ENCODE measurements at regions not wholly inside any gene's neighbourhood (a gene's known extent, or its start where the extent isn't known, plus 50 kb on each side); places are given as distances from the start of the nearest gene placed in this dataset.
A peak's percentile ranks its signal among the peaks of the same experiment; 100 is the strongest.

GRCh38 chr9:107153336-107153735, 129.7 kb upstream of the RAD23B start:
- no peak for DNase-seq (ENCODE audit: extremely low read depth, insufficient read length)
- no peak for TF ChIP-seq CTCF (IDR thresholded peaks at IDR 0.05; ENCODE audit: insufficient read depth, low read length, poor library complexity, severe bottlenecking)
- H3K27me3 ChIP-seq (replicated peaks; ENCODE audit: control insufficient read depth, insufficient read depth, low read length): no peaks in the 10 kb centered on the region; the same call in 1 of the 2 replicates
- no peaks in the 10 kb centered on the region for H3K36me3 ChIP-seq (ENCODE audit: control insufficient read depth, insufficient read depth, low read length)
- no peak overlapping the region for H3K4me3 ChIP-seq (replicated peaks; ENCODE audit: low read depth, low read length)

DNA sequence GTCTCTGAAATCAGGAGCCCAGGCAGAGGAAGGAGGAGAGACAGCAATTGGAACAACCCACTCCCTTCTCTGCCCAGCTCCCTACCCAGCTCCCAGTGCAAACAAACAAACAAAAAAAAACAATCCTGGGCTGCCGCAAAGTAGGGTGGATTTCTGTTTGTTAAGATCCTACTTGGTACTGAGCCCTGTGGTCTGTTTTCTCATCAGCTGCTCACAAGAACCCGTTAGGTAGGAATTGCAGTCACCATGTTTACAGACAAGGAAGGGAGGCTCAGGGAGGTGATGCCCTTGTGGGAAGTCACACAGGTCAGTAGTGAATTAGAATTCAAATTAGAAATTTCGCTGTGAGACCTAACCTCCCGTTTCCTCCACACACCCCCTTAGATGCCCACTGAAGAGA, 128.8 kb upstream of the RAD23B start:
- DNase-seq (ENCODE audit: extremely low read depth, insufficient read length): no peak
- Histone ChIP-seq H3K4me3 (replicated peaks; ENCODE audit: low read depth, low read length) (no peak overlapping the region), H3K36me3 (ENCODE audit: control insufficient read depth, insufficient read depth, low read length) (no peaks in the 10 kb centered on the region), H3K27me3 (replicated peaks; ENCODE audit: control insufficient read depth, insufficient read depth, low read length) (no peaks in the 10 kb centered on the region; the same call in 1 of the 2 replicates)
- no peak for TF ChIP-seq CTCF (IDR thresholded peaks at IDR 0.05; ENCODE audit: insufficient read depth, low read length, poor library complexity, severe bottlenecking)

DNA sequence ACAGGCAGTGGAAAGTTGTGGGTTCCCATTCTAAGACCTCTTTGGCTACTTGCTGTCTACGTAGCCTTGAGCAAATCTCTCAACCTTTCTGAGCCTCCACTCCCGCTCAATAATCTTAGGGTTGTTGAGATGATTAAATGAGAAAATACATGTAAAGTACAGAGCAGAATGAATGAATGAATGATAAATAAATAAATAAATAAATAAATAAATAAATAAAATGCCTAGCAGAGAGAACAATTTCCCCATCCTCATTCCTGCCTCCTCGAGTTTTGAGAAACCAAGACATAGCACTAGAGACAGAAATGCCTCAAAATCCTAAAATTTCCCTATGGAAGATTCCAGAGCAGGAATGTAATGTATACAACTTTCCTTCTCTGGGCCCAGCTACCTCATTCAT, 128.3 kb upstream of the RAD23B start:
- Histone ChIP-seq H3K4me3 (replicated peaks; ENCODE audit: low read depth, low read length) (no peak overlapping the region), H3K27me3 (replicated peaks; ENCODE audit: control insufficient read depth, insufficient read depth, low read length) (no peaks in the 10 kb centered on the region; the same call in 1 of the 2 replicates), H3K36me3 (ENCODE audit: control insufficient read depth, insufficient read depth, low read length) (no peaks in the 10 kb centered on the region)
- DNase-seq (ENCODE audit: extremely low read depth, insufficient read length): no peak
- TF ChIP-seq CTCF (IDR thresholded peaks at IDR 0.05; ENCODE audit: insufficient read depth, low read length, poor library complexity, severe bottlenecking): no peak

DNA sequence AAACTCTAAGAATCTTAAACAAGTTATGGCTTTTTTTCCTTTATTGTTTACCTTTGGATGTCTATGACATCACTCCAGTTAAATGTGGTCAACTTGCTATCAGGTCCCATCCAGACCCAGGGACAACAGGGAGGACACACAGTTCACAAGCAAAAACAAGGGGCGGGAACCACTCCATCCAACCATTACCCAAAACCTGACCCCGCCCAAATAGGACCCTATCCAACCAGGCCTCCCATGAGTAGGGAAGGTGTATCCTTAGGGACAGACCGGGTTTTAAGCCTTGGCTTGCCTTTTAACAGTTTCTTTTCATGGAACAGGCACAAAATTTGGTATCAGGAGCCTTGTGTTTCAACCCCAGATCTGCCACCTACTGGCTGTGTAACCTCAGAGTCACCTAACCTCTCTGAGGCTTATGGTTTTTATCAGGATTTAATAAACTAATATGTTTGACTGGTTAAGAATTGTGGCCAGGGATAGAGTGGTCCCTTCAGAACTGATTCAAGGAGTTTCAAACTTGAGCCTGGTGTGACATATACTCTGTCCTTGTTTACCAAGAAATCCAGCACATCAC, 127.7 kb upstream of the RAD23B start:
- Histone ChIP-seq H3K27me3 (replicated peaks; ENCODE audit: control insufficient read depth, insufficient read depth, low read length) (no peaks in the 10 kb centered on the region; the same call in 1 of the 2 replicates), H3K36me3 (ENCODE audit: control insufficient read depth, insufficient read depth, low read length) (no peaks in the 10 kb centered on the region), H3K4me3 (replicated peaks; ENCODE audit: low read depth, low read length) (no peak overlapping the region)
- no peak for DNase-seq (ENCODE audit: extremely low read depth, insufficient read length)
- peak; percentile 26 for TF ChIP-seq CTCF (IDR thresholded peaks at IDR 0.05; ENCODE audit: insufficient read depth, low read length, poor library complexity, severe bottlenecking)

DNA sequence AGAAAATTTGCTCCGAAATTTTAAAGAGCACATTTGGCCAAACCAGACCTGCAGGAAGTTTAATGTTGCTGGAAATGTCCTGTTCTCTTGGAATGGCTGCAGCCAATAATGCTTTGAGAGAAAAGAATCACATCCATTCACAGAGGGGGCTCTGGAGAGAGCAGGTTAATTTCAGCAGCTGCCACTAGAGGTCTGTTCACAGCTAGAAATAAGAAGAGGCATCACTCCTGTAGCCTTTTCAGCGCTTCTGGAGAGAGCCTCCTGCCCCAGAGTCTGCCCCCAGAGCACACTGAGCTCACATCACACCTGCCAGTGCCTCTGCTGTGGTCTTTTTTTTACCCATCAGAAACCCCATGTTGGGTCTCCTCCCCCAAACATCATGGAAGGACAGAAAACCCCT, 124.8 kb upstream of the RAD23B start:
- DNase-seq (ENCODE audit: extremely low read depth, insufficient read length): no peak
- Histone ChIP-seq H3K27me3 (replicated peaks; ENCODE audit: control insufficient read depth, insufficient read depth, low read length) (no peaks in the 10 kb centered on the region; the same call in 1 of the 2 replicates), H3K4me3 (replicated peaks; ENCODE audit: low read depth, low read length) (no peak overlapping the region), H3K36me3 (ENCODE audit: control insufficient read depth, insufficient read depth, low read length) (no peaks in the 10 kb centered on the region)
- peak; percentile 66 for TF ChIP-seq CTCF (IDR thresholded peaks at IDR 0.05; ENCODE audit: insufficient read depth, low read length, poor library complexity, severe bottlenecking)

- H3K27me3 ChIP-seq (replicated peaks; ENCODE audit: control insufficient read depth, insufficient read depth, low read length): no peaks in the 10 kb centered on the region; the same call in 1 of the 2 replicates
- no peak overlapping the region for H3K4me3 ChIP-seq (replicated peaks; ENCODE audit: low read depth, low read length)
- H3K36me3 ChIP-seq (ENCODE audit: control insufficient read depth, insufficient read depth, low read length): no peaks in the 10 kb centered on the region
- DNase-seq (ENCODE audit: extremely low read depth, insufficient read length): no peak
- TF ChIP-seq CTCF (IDR thresholded peaks at IDR 0.05; ENCODE audit: insufficient read depth, low read length, poor library complexity, severe bottlenecking): no peak
These were observed 121.7 kb upstream of the RAD23B start for GRCh38 chr9:107161338-107161737.
